ENCODE measurements at regions not wholly inside any gene's neighbourhood (a gene's known extent, or its start where the extent isn't known, plus 50 kb on each side); places are given as distances from the start of the nearest gene placed in this dataset.
A peak's percentile ranks its signal among the peaks of the same experiment; 100 is the strongest.

DNA sequence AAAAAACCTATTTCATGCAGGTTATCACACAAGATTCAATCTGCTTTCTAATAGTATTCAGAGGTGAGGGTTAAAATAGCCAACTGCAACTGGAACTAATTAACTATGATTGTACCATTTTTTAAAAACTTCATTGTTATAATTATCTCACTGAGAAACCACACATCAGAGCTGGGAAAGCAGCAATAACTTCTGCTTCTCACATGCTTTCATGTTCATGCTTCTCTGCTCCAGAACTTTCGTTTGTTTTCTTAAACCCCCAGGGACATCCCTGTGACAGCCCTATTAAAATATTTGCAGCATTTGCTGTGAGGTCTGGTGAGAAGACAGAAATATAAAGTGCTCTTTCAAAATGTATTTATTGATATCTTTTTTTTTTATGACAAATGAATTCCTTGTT lies 389.0 kb upstream of the SORCS1 start:
- Histone ChIP-seq H3K79me2 (ENCODE audit: control insufficient read depth, insufficient read depth, low read length) (no peaks in the 10 kb centered on the region), H3K27me3 (replicated peaks in 1 of 4; ENCODE audit: control extremely low read depth in 1 of 4, control insufficient read depth in 3 of 4, insufficient read depth in 4 of 4, low read length in 3 of 4) (no peaks in the 10 kb centered on the region), H3K4me2 (replicated peaks; ENCODE audit: low read depth, low read length, poor library complexity, severe bottlenecking) (peak overlapping the region; percentile 39), H4K20me1 (ENCODE audit: control insufficient read depth, insufficient read depth, low read length, poor library complexity, severe bottlenecking) (no peaks in the 10 kb centered on the region), H3K27ac (ENCODE audit: low read length in 2 of 2) (no peak overlapping the region), H3K4me1 (ENCODE audit: control insufficient read depth in 2 of 2, insufficient read depth in 2 of 2, low read length in 2 of 2) (peaks cover 8 to 21% of the 10 kb centered on the region in 2 donors), H2AFZ (ENCODE audit: insufficient read depth, low read depth, low read length, poor library complexity, severe bottlenecking) (no peak overlapping the region), H3K4me3 (ENCODE audit: control extremely low read depth in 1 of 5, extremely low read depth in 1 of 5, insufficient read depth in 1 of 5, low read depth in 2 of 5, low read length in 4 of 5) (no peak overlapping the region), H3K9me3 (ENCODE audit: control extremely low read depth in 1 of 3, control insufficient read depth in 2 of 3, insufficient read depth in 1 of 3, low read length in 2 of 3) (peaks cover 0 to 2% (median 0%) of the 10 kb centered on the region in 3 donors), H3K36me3 (replicated peaks in 1 of 2; ENCODE audit: control extremely low read depth in 1 of 2, control insufficient read depth in 1 of 2, extremely low read depth in 1 of 2, insufficient read depth in 2 of 2, low read length in 1 of 2) (no peaks in the 10 kb centered on the region), H3K9ac (ENCODE audit: low read length) (no peak overlapping the region)
- ATAC-seq (ENCODE audit: low read depth), result peak; percentile 53
- Mint-ChIP-seq H3K27ac (no peak overlapping the region), H3K9me3 (ENCODE audit: insufficient read depth) (peaks cover 2% of the 10 kb centered on the region), H3K27me3 (no peaks in the 10 kb centered on the region), H3K4me1 (peaks cover 15% of the 10 kb centered on the region), H3K4me3 (no peak overlapping the region)
- ChIA-PET CTCF (no interaction called here), POLR2A (no interaction called here)
- DNase-seq, result peak; percentile 64
- WGBS (ENCODE audit: insufficient coverage), result no CpG with 5 or more reads among the region's 1 CpG
- intact Hi-C loops (cut with micrococcal nuclease), result loop anchor here (10.0 kb wide), 1 partner anchor 129 kb away; no protein-coding TSS in a partner anchor
- TF ChIP-seq EZH2 (IDR thresholded peaks at IDR 0.05; ENCODE audit: borderline replicate concordance, insufficient read depth, low read depth, low read length, poor library complexity, severe bottlenecking), result no peak
- TF ChIP-seq, protein P1, sequence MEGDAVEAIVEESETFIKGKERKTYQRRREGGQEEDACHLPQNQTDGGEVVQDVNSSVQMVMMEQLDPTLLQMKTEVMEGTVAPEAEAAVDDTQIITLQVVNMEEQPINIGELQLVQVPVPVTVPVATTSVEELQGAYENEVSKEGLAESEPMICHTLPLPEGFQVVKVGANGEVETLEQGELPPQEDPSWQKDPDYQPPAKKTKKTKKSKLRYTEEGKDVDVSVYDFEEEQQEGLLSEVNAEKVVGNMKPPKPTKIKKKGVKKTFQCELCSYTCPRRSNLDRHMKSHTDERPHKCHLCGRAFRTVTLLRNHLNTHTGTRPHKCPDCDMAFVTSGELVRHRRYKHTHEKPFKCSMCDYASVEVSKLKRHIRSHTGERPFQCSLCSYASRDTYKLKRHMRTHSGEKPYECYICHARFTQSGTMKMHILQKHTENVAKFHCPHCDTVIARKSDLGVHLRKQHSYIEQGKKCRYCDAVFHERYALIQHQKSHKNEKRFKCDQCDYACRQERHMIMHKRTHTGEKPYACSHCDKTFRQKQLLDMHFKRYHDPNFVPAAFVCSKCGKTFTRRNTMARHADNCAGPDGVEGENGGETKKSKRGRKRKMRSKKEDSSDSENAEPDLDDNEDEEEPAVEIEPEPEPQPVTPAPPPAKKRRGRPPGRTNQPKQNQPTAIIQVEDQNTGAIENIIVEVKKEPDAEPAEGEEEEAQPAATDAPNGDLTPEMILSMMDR (IDR thresholded peaks at IDR 0.05), result no peak

DNA sequence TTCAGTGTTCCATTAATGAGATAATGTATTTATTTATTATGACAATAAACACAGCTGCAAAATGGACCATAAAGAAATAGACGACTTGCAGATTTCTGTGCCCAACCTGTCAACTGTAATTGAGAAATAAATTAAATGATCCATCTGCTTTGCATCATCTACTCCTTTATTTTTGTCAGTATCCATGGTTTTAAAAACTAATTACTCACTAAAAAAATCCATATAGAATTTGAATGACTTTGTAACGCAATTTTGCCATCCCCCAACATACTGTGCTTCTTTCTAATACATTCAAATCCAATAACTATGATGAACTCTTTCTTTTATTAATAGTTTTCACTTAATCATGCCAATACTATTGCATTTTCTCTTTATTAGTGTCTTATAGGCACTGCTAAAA lies 388.5 kb upstream of the SORCS1 start:
- no peak overlapping the region for H3K4me3 Mint-ChIP-seq
- no peak overlapping the region for H3K4me2 ChIP-seq (replicated peaks; ENCODE audit: low read depth, low read length, poor library complexity, severe bottlenecking)
- H3K79me2 ChIP-seq (ENCODE audit: control insufficient read depth, insufficient read depth, low read length), result no peaks in the 10 kb centered on the region
- H3K9me3 Mint-ChIP-seq (ENCODE audit: insufficient read depth), result no peaks in the 10 kb centered on the region
- no peaks in the 10 kb centered on the region for H3K27me3 ChIP-seq (replicated peaks in 1 of 4; ENCODE audit: control extremely low read depth in 1 of 4, control insufficient read depth in 3 of 4, insufficient read depth in 4 of 4, low read length in 3 of 4)
- ATAC-seq (ENCODE audit: low read depth) (no peak), DNase-seq (no peak)
- no peak overlapping the region for H2AFZ ChIP-seq (ENCODE audit: insufficient read depth, low read depth, low read length, poor library complexity, severe bottlenecking)
- H3K36me3 ChIP-seq (replicated peaks in 1 of 2; ENCODE audit: control extremely low read depth in 1 of 2, control insufficient read depth in 1 of 2, extremely low read depth in 1 of 2, insufficient read depth in 2 of 2, low read length in 1 of 2), result no peaks in the 10 kb centered on the region
- WGBS (ENCODE audit: insufficient coverage), result no CpG with 5 or more reads among the region's 2 CpGs
- no peaks in the 10 kb centered on the region for H4K20me1 ChIP-seq (ENCODE audit: control insufficient read depth, insufficient read depth, low read length, poor library complexity, severe bottlenecking)
- intact Hi-C loops (cut with micrococcal nuclease), result loop anchor here (10.0 kb wide), 1 partner anchor 128 kb away; no protein-coding TSS in a partner anchor
- H3K4me1 ChIP-seq (ENCODE audit: control insufficient read depth in 2 of 2, insufficient read depth in 2 of 2, low read length in 2 of 2), result peaks cover 8 to 21% of the 10 kb centered on the region in 2 donors
- H3K4me3 ChIP-seq (ENCODE audit: control extremely low read depth in 1 of 5, extremely low read depth in 1 of 5, insufficient read depth in 1 of 5, low read depth in 2 of 5, low read length in 4 of 5), result no peak overlapping the region
- H3K9ac ChIP-seq (ENCODE audit: low read length), result no peak overlapping the region
- no peaks in the 10 kb centered on the region for H3K27me3 Mint-ChIP-seq
- POLR2A ChIA-PET, result no interaction called here
- peaks cover 15% of the 10 kb centered on the region for H3K4me1 Mint-ChIP-seq
- H3K9me3 ChIP-seq (ENCODE audit: control extremely low read depth in 1 of 3, control insufficient read depth in 2 of 3, insufficient read depth in 1 of 3, low read length in 2 of 3), result peaks cover 0 to 2% (median 0%) of the 10 kb centered on the region in 3 donors
- H3K27ac ChIP-seq (ENCODE audit: low read length in 2 of 2), result no peak overlapping the region
- no peak for TF ChIP-seq EZH2 (IDR thresholded peaks at IDR 0.05; ENCODE audit: borderline replicate concordance, insufficient read depth, low read depth, low read length, poor library complexity, severe bottlenecking)
- TF ChIP-seq, protein P1 (IDR thresholded peaks at IDR 0.05), result no peak
- CTCF ChIA-PET, result no interaction called here
- H3K27ac Mint-ChIP-seq, result no peak overlapping the region

All from B cell (primary cell).